ENCODE measurements at regions not wholly inside any gene's neighbourhood (a gene's known extent, or its start where the extent isn't known, plus 50 kb on each side); places are given as distances from the start of the nearest gene placed in this dataset.

- no peak for TF ChIP-seq CTCF (conservative IDR thresholded peaks at IDR 0.05; ENCODE audit: low read depth, low read length)
- no peak for TF ChIP-seq EZH2 (IDR thresholded peaks at IDR 0.05; ENCODE audit: borderline replicate concordance, low read depth, low read length, poor library complexity, severe bottlenecking)
Observed at GRCh38 chr4:31100536-31100935, 380.4 kb downstream of the PCDH7 start.
